NCI-H345 treated with DMSO at 0.1 percent for 48 hours (cell line): ENCODE measurements at regions not wholly inside any gene's neighbourhood (a gene's known extent, or its start where the extent isn't known, plus 50 kb on each side); places are given as distances from the start of the nearest gene placed in this dataset.
A peak's percentile ranks its signal among the peaks of the same experiment; 100 is the strongest.

Experiments
- DNase-seq: peaks from one replicate; lab custom pipeline; 2025; ENCODE audit not compliant: unreplicated experiment; lab: John Stamatoyannopoulos, UW

DNA sequence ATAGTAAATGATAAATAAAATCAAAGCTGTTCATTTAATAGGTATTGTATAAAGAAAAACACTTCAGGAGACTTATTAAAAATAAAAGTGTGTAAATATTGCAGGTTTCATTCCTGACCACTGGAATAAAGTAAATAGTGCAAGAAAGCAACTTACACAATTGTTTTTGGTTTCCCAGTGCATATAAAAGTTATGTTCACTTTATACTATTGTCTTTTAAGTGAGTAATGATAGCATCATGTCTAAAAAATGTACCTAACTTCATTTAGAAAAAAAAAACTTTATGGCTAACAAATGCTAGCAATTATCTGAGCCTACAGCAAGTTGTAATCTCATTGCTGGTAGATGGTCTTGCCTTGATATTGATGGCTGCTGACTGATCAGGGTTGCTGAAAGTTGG lies 726.6 kb upstream of the POU3F2 start:
- DNase-seq: no peak

DNA sequence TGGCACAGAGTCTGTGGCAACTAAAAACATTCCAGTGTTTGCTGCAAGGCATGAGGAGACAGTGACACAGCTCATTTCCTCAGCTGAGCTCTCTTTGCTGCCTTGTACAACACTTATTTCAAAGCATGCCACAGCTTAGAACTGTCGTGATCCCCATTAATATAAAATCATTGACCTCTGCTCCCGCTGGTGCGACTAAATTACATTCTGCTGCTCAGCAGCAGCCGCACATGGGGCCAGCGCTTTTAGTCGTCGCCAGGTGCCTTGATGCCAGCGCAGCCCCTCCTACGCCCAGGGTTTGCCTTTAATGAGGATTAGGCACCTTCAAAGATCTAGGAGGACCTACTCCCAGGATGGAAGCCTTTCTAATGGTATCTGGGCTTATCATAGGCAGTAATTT lies 717.9 kb upstream of the POU3F2 start:
- DNase-seq: no peak

DNA sequence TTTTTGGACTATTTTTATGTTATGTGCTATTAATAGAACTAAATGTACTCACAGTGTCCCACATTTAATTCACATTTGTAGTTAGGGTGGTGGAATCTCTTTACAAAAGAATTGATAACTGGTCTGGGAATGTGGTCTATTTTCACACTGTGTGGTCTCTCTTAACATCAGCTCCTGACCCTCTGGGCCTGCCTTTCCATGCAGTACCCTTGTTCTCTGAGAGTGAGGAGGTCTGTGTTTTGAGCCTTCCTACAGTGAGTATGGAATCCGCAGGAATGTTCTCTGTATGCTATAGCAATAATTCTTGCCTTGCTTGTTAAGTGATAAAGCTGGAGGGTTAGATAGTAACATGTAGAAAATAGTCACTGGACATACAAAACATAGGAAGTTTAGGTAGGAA lies 717.3 kb upstream of the POU3F2 start:
- no peak for DNase-seq

DNA sequence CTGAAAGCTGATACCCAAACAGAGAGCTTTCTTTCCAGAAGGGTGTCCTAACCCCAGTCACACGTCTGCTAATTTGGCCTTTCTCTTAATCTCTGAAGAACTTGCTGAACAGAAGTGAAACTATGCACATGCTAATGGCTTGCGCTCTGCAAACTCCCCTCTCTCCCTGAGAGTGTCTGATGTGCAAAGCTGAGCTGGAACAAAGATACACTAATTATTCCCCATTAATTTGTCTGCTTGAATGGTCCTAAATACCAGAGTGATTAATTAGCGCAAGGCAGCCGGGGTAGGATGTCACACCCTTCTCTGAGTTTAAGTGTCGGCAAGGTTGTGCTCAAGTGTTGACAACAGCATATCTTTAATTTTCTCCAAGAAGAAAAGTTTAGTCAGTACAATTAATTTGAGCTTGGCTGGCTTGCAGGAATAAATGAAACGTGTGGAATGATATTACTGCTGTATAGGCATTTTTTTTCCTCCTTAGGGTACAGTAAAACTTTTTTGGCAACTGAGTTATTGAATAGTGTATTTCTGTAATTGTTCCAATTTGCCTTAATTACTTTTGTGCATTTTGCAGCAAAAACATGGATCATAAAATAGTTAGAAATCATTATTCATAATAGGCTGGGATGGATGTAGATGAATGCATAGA lies 715.9 kb upstream of the POU3F2 start:
- no peak for DNase-seq

DNA sequence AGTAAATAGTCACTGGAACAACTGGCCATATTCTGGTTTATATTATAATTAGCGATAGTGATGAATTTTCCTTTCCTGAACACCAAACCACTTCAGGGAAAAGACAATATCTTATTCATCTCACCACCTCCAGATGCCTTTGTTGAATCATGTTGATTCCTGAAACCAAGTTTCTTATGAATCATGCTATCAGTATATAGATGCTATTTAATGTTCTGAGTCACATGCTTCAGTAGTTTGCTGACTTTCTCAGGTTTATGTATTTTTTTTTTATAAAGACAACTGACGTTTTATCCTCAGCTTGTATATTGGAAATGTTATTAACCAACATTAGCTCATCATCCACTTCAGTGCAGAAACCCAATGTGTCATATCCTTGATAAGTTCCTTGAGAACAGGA lies 710.2 kb upstream of the POU3F2 start:
- no peak for DNase-seq

DNA sequence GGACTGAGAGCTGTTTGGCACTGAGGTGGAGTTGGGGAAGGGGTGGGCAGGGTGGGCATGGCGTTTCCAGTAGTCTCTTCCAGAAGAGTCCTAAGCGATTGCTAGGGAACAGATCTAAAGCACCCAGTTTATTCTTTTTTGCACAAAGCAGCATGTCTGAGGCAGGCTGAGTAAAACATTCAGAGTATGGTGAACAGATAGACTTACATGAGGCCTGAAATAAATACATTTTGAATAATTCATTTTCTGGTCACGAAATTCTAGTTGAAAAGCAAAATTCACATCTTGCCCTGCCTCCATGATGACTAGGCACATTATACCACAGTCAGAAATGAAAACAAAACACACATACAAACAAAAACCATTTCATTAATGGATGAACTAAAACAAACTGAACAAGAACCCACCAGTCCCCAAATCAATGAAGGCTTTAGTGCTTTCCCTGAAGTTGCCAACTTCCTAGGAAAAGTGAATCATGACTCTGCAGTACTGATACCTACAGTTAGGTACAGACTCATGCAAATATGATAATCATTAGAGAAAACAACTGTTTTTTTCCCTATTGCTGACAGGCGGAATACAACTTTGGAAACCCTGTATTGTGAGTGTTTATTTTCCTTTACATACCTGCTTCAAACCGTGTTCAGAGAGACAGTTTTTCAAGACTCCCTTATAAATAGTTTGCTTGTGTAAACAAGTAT lies 702.9 kb upstream of the POU3F2 start:
- DNase-seq: no peak

DNA sequence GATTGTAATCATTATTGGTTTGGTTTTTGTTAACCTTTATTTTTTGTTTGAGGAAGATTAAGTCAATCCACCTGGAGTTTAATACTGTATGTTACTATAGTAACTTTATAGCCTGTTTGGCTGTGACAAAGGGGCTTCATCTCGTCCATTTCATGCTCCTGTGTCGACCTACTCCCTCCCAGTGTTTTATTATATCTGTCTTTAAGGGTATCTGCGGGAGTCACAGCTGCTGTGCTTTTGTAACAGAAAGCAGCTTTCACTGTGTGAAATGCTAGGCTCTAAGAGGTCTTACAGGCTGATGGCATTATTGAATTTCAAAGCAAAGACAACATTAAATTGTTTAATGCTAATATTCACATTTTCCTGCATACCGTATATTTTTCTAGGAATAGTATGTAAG lies 698.0 kb upstream of the POU3F2 start:
- DNase-seq: peak; percentile 58

DNA sequence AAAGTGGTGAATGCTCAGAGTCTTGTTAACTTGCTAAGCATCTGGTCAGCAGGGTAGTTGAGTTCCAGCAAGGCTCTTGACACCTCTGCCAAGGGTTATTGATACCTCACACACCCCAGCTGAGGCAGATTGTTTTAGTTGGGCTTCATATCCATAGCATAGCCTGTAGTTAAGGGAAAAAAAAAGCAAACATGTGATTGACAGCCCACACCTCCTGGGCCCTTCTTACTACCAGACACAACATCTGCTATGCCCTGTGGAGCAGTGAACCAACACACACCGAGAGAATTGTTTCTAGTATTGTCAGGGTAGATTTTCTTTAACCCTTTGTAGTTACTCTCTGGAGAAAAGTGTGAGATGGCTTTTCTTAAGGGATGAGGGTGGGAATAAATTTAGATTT lies 697.0 kb upstream of the POU3F2 start:
- peak; percentile 47 for DNase-seq

DNA sequence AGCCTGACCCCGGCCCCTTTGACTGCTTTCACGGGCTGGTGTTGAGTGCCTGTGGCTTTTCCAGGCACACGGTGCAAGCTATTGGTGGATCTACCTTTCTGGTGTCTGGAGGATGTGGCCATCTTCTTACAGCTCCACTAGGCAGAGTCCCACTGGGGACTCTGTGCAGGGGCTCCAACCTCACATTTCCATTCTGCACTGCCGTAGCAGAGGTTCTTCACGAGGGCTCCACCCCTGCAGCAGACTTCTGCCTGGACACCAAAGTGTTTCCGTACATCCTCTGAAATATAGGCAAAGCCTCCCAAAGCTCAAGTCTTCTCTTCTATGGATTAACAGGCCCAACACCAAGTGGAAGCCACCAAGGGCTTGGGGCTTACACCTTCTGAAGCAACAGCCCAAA lies 691.5 kb upstream of the POU3F2 start:
- no peak for DNase-seq

DNA sequence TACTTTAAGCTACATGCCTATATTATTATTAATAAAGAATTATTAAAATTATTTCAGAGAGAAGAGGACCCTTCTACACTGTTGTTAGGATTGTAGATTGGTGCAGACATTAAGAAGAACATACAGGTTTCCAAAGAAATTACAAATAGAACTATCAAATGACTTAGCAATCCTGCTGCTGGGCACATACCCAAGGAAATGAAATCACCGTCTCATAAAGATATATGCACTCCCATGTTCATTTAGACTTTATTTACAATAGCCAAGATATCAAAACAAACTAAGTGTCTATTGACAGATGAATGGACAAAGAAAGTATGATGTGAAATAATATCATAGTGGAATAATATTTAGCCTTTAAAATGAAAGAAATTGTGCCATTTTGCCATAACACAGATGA lies 687.7 kb upstream of the POU3F2 start:
- DNase-seq: no peak

DNA sequence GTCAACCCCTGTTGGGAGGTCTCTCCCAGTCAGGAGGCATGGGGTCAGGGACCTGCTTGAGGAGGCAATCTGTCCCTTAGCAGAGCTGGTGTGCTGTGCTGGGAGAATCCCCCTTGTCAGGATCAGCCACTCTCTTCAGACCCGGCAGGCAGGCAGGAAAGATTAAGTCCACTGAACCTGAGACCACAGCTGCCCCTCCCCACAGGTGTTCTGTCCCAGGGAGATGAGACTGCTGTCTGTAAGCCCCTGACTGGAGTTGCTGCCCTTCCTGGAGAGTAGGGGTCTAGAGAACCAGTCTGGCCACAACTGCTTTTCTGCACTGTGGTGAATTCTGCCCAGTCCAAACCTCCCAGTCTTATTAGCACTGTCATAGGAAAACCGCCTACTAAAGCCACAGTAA lies 677.8 kb upstream of the POU3F2 start:
- DNase-seq: no peak

DNA sequence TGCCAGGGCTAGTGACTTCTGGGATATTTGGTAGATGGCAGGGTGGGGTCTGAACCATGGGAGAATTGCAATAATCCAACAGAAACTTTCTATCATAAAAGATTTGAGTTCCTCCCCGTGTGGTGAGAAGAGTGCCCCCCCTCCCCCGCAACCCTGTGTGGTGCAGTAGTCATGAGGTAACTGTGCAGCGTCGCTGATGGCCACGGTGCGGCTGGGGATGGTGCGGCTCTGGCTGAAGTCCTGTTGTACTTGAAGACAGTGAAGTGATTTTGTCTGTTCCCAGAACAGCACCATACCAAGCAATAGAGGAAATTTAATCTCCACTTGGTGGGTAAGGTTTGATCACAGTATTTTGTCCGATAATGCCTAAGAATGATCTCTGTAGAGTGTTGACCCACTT lies 654.8 kb upstream of the POU3F2 start:
- no peak for DNase-seq

DNA sequence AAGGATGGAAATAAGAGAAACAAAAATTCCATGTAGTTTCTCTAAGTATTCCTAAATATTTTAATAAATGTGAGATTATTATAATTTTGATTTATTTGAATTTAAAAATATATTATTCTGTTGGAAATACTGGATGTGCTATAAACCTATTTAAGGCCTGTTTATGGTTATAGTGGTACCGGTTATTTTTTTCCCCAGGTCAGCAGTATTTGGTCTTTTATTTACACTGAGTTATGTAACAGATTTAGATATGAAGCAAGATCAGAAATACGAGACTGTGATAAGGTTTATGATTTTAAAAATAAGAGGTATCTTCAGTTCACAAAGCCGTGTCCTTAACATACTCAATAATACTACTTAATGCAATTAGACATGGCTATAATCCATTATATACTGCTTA lies 634.3 kb upstream of the POU3F2 start:
- no peak for DNase-seq

DNA sequence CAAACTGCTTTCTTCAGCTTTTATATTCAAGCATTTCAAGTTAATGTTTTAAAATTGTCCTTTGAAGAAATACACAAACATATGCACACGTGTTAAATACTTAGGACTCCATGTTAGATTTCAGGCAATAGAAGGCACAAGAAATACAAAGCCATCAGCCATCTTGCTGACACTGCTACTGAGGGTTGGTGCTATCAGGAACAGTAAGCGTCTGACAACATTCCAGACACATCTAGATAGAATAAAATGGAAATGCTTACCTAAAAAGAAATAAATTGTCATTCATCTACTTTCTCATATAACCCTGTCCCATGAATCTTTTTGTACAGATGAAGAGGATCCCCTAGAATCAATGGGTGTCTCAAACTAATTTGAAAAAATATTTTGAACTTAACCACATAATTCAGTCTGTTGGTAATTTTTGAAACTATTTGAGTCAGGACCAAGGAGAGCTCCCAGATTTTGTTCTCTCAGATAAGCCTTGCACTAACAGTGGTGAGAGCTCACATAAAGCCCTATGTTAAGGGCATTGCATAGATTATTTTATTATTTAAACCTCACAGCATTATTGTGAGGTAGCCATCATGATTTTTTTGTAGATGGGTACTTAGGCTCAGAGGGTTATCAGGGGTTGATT lies 631.1 kb upstream of the POU3F2 start:
- DNase-seq: no peak

DNA sequence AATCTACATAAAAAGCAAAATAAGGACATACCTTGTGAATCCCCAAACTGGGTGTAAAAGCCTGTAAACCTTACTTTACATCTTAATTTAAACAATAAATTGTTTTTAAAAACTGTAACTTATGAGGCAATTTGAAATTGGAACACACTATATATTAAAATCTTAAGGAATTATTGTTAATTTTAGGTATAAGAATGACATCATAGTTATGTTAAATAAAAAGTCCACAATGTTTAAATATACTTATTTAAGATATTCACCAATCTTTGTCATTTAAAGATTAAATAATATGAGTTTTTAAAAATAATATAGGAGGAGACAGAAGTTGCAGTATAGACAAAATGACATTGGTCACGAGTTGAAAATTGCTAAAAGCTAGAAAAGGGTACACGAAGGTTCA lies 621.9 kb upstream of the POU3F2 start:
- DNase-seq: no peak

DNA sequence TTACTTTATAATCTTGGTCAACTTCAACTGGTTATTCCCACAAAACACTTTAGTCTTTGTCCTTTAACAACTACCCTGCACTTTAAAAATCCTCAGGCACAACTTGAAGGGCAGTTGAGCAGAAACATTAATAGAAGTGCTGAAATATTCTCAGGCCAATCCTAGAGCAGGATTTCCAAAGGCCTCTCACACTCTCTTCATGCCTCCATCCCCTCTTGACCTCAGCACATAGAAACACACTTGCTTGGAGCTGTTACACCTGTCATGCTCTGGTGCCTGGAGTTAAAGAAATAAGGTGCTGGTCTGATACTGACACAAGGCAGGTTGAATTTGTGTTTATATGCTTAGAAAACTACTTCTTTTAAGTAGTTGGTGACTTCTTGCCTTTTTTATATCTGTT lies 618.8 kb upstream of the POU3F2 start:
- no peak for DNase-seq

DNA sequence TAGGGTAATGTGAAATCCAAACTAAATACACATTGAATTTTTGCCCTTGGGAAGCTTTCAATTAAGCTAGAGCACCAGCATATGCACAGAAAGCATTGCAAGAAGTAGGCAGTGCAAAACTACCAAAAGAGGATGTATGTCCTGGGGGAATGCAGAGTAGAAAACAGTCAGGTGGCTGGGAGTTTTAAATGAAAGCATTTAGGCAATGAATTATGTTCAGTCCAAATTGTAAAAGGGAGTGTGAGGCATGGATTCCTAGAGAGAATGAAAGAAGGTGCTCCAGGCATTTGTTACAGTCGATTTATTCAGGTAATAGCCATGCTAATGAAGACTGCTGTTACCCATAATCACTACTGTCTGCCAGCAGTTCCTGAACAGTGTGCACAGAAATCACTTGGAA lies 604.1 kb upstream of the POU3F2 start:
- DNase-seq: no peak

DNA sequence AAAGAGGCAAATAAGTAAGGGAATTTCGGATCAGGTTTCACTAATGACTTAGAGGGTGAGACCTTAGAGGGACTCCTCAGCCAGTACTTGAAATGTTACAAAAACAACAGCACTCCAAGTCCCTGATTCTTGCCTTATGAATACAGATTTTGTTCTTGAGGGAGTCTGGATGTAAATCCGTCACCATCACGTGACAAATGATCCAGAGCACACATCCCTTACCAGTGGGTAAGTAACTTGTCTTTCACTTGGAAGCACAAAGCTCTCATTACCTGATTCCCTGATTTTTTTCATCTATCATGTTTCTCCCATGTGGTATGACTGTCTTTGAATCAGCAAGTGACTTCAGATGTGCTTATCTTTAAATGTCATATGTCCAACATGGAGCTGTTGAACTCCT lies 595.3 kb upstream of the POU3F2 start:
- DNase-seq: no peak

DNA sequence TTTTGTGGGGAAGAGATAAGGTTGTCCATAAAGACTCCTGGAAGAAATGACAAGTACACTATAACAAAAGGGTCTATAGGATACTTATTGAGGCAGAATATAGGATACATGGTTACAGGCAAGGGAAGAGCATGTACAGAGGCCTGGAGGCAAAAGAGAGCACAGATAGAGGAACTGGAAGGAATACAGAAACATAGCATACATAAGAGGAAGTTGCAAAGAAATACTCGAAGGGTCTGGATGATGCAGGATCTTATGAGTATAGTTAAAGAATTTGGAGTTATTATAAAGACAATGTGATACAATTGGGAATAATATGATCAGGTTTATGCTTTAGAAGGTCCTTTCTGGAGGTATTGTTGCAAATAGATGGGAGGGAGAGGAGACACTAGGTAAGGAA lies 592.7 kb upstream of the POU3F2 start:
- no peak for DNase-seq

DNA sequence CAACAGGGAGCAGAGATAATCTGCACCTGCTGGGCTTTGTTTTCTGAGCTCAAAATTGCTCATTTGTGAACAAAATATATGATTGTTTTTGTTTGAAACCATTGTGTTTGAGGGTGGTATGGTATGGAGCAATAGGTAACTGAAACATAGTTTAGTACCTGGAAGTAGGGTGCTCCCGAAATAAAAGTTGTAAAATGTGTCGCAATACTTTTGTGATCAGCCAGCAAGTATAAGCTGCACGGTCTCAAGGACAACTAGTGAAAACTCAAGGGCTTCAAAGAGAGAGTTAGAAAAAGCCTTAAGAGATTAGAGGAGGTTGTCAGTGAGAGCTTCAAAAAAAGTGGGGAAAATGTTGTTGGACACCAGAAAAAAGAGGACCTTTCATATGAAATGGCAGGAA lies 579.8 kb upstream of the POU3F2 start:
- no peak for DNase-seq

DNA sequence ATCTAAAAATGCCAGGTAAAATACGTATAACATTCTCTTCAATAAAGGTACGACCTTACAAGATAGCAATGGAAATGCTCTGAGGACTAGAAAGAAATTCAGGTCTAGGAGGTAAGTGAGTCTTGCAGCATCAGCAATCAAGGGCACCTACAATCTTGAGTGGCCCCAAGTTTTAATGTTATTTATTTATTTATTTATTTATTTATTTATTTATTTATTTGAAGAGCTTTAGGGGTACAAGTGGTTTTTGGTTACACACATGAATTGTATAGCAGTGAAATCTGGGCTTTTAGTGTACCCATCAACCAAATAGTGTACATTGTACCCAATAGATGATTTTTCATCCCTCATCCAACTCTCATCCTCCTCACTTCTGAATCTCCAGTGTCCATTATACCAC lies 574.0 kb upstream of the POU3F2 start:
- no peak for DNase-seq

DNA sequence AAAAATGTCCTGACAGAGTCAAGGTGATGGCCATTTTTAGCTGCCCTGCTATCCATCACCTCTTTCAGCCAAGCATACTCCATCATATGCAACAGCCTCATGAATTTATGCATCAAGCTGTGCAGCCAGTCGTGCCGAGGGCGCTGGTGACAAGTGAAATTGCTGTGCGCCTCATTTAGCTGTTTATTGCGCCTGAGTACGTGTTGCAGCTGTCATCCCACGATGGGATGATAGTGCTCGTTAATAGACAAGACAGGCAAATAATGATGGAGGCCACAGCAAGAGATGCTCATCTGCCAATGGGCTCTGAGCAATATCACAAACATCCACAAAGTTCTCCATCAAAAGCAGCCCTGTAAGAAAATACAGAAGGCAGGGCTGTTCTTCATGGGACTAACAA lies 562.3 kb upstream of the POU3F2 start:
- no peak for DNase-seq

DNA sequence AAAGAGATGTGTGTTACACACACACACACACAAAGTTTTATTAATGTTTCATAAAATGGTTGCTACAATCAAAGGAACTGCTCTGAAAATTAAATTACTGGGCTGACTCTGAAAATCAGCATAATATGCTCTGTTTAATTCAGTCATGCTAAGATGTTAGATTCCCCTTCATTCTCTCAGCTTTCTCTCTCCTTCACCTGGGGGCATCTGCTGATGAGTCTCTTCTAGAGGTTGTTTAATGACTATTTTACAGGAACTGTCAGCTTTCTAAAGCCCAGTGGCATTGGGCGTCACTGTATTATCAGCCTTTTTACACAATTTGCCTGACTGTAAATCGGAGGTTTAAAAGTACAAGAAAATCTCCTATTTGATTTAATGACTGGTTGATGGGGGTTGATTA lies 559.7 kb upstream of the POU3F2 start:
- DNase-seq: no peak
